ENCODE measurements at regions not wholly inside any gene's neighbourhood (a gene's known extent, or its start where the extent isn't known, plus 50 kb on each side); places are given as distances from the start of the nearest gene placed in this dataset.

- no peak overlapping the region for H3K27ac ChIP-seq
- no peaks in the 10 kb centered on the region for H3K27me3 ChIP-seq
- no peak overlapping the region for H2AFZ ChIP-seq
- no peak for DNase-seq (ENCODE audit: low spot score)
- H3K9me3 ChIP-seq (ENCODE audit: low read depth), result no peaks in the 10 kb centered on the region
- TF ChIP-seq EZH2 (IDR thresholded peaks at IDR 0.05; ENCODE audit: borderline replicate concordance) (no peak), CTCF (IDR thresholded peaks at IDR 0.05; ENCODE audit: poor library complexity) (no peak), EZH2phosphoT487 (IDR thresholded peaks at IDR 0.05; ENCODE audit: low read depth, severe bottlenecking, unreplicated experiment) (no peak)
- 83% methylated on average over 6 of the region's 6 CpGs for WGBS (ENCODE audit: low lambda C conversion rate, missing lambda C conversion rate)
- H4K20me1 ChIP-seq (ENCODE audit: insufficient read depth, poor library complexity, severe bottlenecking), result no peaks in the 10 kb centered on the region
- H3K4me2 ChIP-seq, result no peak overlapping the region
- H3K4me3 ChIP-seq, result no peak overlapping the region
- no peaks in the 10 kb centered on the region for H3K79me2 ChIP-seq
- H3K9me2 ChIP-seq (replicated peaks; ENCODE audit: insufficient read depth), result no peaks in the 10 kb centered on the region
- no peaks in the 10 kb centered on the region for H3K4me1 ChIP-seq (ENCODE audit: insufficient read depth)
- no peaks in the 10 kb centered on the region for H3K36me3 ChIP-seq (replicated peaks; ENCODE audit: insufficient read depth, low read depth)
Observed at GRCh38 chr14:98503086-98503815, 768.7 kb downstream of the BCL11B start.

- Histone ChIP-seq H3K4me2 (no peak overlapping the region), H3K27me3 (peaks cover 2% of the 10 kb centered on the region), H3K4me3 (no peak overlapping the region), H3K9me3 (ENCODE audit: low read depth) (no peaks in the 10 kb centered on the region), H3K9me2 (replicated peaks; ENCODE audit: insufficient read depth) (no peaks in the 10 kb centered on the region), H3K79me2 (no peaks in the 10 kb centered on the region), H3K27ac (no peak overlapping the region), H3K4me1 (ENCODE audit: insufficient read depth) (no peaks in the 10 kb centered on the region), H2AFZ (no peak overlapping the region), H3K36me3 (replicated peaks; ENCODE audit: insufficient read depth, low read depth) (no peaks in the 10 kb centered on the region), H4K20me1 (ENCODE audit: insufficient read depth, poor library complexity, severe bottlenecking) (no peaks in the 10 kb centered on the region)
- 57% methylated on average over 2 of the region's 2 CpGs for WGBS (ENCODE audit: low lambda C conversion rate, missing lambda C conversion rate)
- DNase-seq (ENCODE audit: low spot score), result no peak
- TF ChIP-seq EZH2phosphoT487 (IDR thresholded peaks at IDR 0.05; ENCODE audit: low read depth, severe bottlenecking, unreplicated experiment) (no peak), EZH2 (IDR thresholded peaks at IDR 0.05; ENCODE audit: borderline replicate concordance) (no peak), CTCF (IDR thresholded peaks at IDR 0.05; ENCODE audit: poor library complexity) (no peak)
Observed at GRCh38 chr14:98507264-98507663, 764.7 kb downstream of the BCL11B start.

GRCh38 chr14:98510392-98510791, 761.6 kb downstream of the BCL11B start:
- Histone ChIP-seq H3K4me2 (no peak overlapping the region), H3K4me1 (ENCODE audit: insufficient read depth) (no peaks in the 10 kb centered on the region), H3K27ac (no peak overlapping the region), H3K9me2 (replicated peaks; ENCODE audit: insufficient read depth) (no peaks in the 10 kb centered on the region), H3K79me2 (no peaks in the 10 kb centered on the region), H3K27me3 (peaks cover 2% of the 10 kb centered on the region), H3K36me3 (replicated peaks; ENCODE audit: insufficient read depth, low read depth) (no peaks in the 10 kb centered on the region), H2AFZ (no peak overlapping the region), H3K4me3 (no peak overlapping the region), H4K20me1 (ENCODE audit: insufficient read depth, poor library complexity, severe bottlenecking) (no peaks in the 10 kb centered on the region), H3K9me3 (ENCODE audit: low read depth) (no peaks in the 10 kb centered on the region)
- TF ChIP-seq CTCF (IDR thresholded peaks at IDR 0.05; ENCODE audit: poor library complexity), result no peak
- no peak for TF ChIP-seq EZH2 (IDR thresholded peaks at IDR 0.05; ENCODE audit: borderline replicate concordance)
- no peak for TF ChIP-seq EZH2phosphoT487 (IDR thresholded peaks at IDR 0.05; ENCODE audit: low read depth, severe bottlenecking, unreplicated experiment)
- WGBS (ENCODE audit: low lambda C conversion rate, missing lambda C conversion rate), result 93% methylated on average over 3 of the region's 3 CpGs
- no peak for DNase-seq (ENCODE audit: low spot score)
